ENCODE measurements at regions not wholly inside any gene's neighbourhood (a gene's known extent, or its start where the extent isn't known, plus 50 kb on each side); places are given as distances from the start of the nearest gene placed in this dataset.

- no peak for TF ChIP-seq CTCF (IDR thresholded peaks at IDR 0.05)
- TF ChIP-seq POLR2A (IDR thresholded peaks at IDR 0.05): no peak
These were observed 408.6 kb downstream of the PREX1 start for GRCh38 chr20:48419173-48419572.

All from esophagus squamous epithelium (tissue), 4 donors.